GM18519 (cell line): ENCODE measurements at regions not wholly inside any gene's neighbourhood (a gene's known extent, or its start where the extent isn't known, plus 50 kb on each side); places are given as distances from the start of the nearest gene placed in this dataset.

ENCODE experiments used
- ATAC-seq: cut with Tn5 transposase; IDR thresholded peaks from one replicate; pipeline ENCODE4 v1.9.1; 2021; ENCODE audit warnings: mild to moderate bottlenecking, moderate library complexity; ENCODE audit not compliant: unreplicated experiment, low FRiP score

DNA sequence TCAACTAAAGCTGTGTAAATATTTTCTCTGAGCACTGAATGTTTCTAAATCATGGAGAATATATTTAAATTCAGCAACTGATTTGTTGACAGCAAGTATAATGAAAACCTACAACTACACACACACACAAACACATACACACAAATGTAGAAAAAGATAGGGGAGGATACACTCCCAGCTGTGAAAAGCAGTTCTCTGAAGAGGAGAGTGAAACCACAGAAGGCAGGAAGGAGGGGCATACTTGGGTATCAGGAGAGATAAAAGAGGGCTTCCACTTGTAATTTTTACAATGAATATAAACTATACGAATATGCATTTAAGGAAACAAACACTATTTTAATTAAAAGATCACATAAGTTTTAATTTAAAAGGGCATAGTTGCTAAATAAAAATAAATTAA, 227.8 kb upstream of the SLC24A2 start:
- ATAC-seq, result no peak

DNA sequence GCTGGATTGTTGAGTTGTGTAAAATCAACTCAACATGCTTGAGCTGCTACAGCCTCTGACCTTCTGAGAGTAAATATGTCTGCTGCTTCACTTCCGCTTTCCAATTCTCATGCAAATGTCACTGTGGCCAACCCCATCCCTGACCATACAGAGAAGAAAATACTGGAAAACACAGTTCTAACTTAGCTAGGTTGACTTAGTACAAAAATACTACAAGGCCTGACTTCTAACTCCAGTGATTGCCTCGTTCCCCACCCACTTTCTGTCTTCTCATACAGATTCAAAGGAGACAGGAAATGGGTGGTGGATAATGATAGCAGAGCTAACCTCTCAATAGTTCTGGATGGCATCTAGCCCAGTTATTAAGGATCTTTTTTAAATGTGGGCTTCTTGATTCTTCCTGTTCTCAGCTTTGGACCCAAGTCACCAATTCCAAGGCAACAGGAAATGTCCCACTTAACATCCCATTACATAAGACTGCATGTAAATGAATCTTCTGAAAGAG, 226.6 kb upstream of the SLC24A2 start:
- ATAC-seq, result no peak

DNA sequence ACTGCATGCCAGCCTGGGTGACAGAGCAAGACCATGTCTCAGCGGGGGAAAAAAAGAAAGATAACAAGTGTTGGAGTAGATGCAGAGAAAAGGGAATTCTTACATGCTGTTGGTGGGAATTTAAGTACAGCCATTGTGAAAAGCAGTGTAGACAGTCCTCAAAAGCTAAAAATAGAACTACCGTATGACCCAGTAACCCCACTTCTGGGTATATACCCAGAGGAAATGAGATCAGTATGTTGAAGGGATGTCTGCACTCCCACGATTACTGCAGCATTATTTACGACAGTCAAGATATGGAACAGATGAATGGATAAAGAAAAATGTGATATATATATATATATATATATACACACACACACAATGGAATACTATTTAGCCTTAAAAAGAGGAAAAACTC, 225.3 kb upstream of the SLC24A2 start:
- no peak for ATAC-seq

DNA sequence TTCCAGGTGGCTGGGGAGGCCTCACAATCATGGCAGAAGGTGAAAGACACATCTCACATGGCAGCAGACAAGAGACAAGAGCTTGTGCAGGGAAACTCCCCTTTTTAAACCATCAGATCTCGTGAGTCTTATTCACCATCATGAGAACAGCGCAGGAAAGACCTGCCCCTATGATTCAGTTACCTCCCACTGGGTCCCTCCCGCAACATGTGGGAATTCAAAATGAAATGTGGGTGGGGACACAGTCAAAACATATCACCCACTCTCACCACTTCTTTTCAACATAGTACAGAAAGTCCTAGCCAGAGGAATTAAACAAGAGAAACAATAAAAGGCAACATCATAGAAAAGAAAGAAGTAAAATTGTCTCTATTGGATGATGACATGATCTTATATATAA, 223.4 kb upstream of the SLC24A2 start:
- ATAC-seq, result no peak

DNA sequence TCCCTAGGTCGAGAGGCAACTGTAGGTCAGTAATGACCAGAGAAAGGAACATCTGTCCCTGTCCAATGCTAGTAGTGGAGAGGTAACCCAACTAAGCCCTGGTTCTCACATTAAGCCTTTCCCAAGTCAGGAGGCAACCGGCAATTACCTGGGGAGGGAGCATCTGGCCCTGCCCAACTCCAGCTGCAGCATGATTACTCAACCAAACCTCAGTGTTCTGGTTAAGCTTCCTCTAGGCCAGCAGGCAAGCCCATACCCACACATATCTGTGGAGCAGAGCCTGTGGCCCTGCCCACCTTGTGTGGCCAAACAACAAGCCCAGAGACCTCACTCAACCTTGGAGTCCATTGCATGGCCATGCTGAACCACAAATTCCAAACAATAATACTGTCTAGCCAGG, 220.8 kb upstream of the SLC24A2 start:
- no peak for ATAC-seq

DNA sequence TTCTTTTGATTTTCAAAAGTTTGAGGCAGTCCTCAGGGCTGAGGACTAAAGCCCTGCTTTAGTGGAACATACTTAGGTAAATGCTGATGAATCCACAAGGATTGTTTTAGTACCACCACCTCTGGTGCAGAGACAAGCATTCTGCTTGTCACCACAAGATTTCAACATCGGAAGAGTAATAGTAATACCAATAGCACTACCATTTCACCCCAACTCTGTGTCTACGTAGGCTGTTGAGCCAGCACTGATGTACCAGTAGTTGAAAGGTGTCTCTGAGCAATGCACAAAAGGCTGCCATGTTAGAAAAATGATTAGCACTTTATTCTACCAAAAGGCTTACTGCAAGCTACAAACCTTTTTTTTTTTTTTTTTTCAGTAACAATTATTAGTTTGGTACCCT, 213.2 kb upstream of the SLC24A2 start:
- ATAC-seq, result no peak

DNA sequence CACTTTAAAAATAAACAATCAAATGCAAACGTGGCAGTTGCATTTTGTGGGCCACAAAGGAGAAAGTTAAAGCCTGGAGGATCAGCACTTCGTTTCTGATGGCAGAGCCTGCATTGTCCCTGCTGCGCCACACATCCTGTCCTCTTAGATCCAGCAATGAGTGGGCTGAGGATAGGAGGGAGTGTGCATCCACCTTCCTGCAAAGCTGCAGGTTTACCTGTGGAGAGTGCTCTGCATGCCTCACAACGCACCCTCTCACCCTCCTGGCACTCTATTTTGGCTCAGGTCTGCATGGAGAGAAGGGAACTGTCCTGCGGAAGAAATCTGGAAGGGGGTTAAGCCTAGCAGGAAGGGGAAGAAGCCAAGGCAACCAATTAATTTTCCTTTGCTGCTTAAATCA, 212.2 kb upstream of the SLC24A2 start:
- no peak for ATAC-seq

DNA sequence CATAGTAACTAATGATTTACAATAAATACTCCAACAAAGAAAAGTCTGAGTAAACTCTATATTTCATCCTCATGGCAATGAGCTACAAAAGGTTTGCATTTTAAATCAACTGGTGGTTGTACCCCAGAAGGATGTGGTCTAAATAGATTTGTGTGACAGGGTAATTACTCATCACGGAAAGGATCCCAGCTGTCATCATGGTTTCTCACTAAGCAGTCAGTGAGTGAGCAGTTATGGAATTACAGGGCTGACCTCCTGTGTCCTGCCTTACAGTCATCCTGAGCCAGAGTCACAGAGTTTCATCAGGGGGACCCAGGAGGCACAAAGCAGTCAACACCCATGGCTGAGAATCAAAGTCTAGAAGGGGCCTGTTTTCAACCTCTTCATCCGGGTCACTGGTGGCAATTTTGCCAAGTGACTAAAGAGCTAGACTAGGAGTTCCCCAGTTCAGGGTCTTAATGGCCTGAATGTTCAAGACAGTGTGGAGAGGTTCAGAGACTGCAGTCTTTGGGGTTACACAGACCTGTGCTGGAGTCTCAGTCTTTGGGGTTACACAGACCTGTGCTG, 210.7 kb upstream of the SLC24A2 start:
- ATAC-seq, result peak; percentile 91

DNA sequence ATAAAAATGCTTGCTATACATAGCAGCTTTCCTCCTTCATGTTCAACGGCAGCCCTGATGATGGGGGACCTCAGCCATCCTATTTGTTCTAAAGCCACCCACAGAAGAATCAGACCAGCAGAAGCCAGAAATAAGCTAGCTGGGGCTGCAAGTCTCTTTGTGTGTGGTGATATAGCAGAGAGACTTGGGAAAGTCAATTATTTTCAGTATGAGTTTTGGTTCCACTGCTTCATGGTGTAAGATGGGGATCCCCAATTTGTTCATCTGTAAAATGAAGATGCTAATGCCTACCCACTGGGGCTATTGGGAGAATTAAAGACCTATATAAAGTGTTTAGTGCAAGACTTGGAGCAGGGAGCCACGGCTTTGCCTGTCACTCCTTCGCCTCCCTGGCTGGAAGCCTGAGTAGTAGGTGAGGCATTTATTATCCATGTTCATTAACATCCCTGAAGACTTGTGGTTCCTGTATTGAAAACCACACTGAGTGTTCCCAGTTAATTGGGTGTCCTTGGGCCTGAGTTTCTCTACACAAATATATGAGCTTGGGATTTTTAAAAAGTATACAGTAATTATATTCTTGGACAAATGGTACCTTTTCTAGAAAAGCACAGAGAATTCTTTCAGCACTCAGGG, 210.1 kb upstream of the SLC24A2 start:
- ATAC-seq, result peak; percentile 23

DNA sequence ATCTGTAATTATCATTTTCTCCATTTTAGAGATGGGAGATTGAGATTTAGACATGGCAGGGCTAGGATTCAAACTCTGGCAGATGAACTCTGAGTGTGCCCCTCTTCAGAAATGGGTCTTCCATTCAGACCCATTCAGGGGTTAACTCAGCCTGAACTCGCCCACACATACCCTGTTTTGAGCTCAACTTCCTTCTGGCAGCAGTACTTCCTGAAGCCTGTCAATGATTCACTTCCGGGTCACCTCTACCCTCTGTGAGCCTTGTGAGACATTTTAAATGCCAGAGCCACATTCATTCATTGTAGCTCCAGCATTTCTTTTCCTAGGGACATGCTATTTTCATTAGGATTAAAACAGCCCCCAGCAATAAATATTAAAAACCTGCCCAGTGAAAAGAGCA, 209.3 kb upstream of the SLC24A2 start:
- ATAC-seq, result no peak

DNA sequence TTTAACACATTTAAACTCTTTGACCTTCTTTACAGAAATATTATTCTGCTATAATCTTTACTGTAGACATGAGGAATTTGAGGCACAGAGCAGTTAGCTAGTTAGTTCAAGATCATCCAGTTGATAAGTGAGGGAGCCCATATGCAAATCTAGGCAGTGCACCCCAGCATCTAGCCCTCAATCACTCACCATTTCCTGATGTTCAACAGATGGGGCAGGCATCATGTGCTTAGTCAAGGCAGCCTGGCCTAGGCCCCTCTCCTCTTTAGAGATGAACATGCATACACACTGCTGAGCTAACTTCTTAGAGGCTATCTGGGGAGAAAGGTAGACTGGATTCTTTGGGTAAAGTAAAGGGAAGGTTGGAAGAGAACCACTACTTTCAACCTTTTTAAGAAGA, 206.8 kb upstream of the SLC24A2 start:
- ATAC-seq, result no peak

DNA sequence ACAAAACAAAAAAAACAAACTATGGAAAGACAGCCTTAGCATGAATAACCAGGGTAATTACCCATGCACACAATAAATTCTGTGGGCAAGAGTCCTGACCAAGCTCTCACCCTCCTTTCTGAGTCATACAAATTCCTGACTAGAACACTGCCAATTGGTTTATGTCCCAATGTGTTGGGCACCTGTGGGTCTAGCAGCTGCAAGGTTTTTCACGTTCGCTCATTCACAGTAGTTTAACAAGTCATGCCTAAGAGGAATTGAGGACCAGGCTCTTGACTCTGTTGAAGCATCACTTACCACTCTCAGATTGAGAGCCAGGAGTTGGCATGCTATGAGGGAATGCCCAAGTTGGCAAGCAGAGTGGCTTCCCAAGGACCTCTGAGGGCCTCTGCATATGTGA, 205.5 kb upstream of the SLC24A2 start:
- ATAC-seq, result no peak

DNA sequence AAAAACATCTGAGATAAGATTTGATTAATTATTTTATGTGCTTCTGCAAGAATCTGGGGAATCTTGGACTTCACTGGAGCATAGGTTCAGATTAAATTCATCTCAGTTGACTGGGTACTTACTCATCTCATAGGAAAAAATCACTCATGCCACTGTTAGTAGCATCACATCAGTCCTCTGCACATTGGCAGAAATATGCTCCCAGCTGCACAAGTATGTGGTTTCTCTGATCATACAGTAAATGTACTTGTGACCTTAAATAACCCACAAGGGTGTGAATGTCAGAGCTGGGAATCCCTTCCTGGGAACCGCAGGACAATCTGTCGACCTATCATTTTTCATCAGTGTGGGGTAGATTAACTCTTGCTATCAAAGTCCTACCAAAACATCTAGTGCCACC, 203.7 kb upstream of the SLC24A2 start:
- no peak for ATAC-seq

DNA sequence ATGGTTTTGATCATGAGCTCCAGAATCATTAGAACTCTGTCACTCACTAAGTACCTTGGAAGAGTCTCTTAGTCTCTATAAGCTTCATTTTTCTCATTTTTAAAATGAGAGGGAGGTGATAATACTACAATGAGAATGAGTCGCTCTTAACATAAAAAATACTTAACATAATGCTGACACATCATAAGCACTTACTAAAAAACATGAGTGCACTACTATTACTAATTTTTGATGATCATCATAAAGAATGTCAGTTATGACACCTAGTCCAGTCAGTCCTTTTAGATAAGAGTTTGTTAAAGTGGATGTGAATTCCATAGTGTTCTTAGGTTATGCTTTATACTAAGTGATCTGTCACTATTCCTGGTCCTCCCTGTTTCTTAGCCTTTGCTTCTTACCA, 200.4 kb upstream of the SLC24A2 start:
- ATAC-seq, result no peak

DNA sequence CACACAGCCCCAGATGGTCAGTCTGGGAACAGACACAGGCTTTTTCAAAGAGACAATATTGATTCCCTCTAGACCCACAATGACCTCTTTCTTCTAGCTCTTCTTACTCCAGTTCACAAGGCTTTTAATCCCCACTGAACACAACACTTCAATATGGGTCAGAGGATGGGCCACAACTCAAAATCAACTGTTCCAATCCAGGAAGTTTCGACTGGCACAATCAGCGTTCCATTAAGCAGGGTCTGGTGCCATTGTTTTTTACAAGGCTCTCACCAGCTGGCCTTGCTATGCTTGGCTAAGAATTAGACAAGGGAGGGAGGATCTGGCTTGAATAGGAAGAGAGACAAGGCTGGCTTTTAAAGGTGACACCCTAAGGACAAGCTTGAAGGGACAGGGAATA, 199.4 kb upstream of the SLC24A2 start:
- no peak for ATAC-seq

DNA sequence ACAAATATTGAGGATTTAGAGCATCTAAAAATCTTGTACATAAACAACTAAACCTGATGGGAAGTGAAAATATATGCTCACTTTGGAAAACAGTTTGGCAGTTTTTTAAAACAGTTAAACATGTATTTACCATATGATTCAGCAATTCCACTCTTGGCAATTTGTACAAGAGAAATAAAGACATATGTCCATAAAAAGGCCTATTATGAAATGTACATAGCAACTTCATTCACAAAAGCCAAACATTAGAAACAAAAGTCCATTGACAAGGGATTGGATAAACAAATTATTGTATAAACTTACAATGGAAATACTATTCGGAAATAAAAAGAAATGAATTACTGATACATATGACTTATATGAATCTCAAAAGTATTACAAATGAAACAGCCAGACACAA, 196.2 kb upstream of the SLC24A2 start:
- no peak for ATAC-seq

DNA sequence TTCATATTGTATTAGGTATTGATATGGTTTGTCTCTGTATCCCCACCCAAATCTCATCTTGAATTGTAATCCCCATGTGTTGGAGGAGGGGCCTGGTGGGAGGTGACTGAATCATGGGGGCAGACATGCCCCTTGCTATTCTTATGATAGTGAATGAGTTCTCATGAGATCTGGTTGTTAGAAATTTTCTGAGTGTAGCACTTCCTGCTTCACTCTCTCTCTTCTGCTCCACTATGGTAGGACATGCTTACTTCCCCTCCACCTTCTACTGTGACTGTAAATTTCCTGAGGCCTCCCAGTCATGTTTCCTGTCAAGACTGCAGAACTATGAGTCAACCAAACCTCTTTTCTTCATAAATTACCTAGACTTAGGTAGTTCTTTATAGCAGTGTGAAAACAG, 187.4 kb upstream of the SLC24A2 start:
- ATAC-seq, result peak; percentile 71

DNA sequence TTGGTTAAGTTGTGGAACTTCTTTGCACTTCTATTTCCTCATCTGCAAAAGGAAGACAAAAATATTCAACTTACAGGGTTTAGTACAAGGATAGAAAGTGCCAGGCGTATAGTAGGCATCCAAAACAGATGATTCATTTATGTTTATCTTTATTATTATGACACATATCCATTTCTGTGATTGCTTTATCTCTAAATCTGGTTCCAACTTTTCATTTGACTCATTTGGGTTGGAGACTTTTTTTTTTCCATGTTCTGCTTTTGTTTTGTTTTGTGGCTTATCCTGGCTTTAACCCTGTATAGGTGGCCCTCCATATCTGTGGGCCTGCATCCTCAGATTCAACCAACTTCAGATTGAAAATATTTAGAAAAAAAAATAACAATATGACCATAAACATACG, 186.7 kb upstream of the SLC24A2 start:
- no peak for ATAC-seq

DNA sequence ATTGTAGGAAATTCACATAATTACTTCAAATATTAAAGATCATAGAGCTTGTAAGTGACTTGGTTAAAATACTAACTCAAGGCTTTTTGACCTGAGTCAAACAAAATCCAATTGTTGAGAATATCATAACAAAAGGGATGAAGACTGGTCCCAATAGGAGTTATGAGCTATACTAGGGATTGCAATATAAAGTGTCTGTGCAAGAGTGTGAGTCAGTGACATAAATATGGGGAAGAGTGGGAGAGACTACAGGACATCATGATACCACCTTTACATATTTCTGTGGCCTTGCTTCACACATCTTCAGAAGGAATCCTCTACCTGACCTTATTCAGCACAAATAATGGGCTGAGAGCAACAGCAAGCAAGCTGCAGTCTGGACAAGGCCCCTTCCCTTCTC, 180.9 kb upstream of the SLC24A2 start:
- ATAC-seq, result no peak

DNA sequence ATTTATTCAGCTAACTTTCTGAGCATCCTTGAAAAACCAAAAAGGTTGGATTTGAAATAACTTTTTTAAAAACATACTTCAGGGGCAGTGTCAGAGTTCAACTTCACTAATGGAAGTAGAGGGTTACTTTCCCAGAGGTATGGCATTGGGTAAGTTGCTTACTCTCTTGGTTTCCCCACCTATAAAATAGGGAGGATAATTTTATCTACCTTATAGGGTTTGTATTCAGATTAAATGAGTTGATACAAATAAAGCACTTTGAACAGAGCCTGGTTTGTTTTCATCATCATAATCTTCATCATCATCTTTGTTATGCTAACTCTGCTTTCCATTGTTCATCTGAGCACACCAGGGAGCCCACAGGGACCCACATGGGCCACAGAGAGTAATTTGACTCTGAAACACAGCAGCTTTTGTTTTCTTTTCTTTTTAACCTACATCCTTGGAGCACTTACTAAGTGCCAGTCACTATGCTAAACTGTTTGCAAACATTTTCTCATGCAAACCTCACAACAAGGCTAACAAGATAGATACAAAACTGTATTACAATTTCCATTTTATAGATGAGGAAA, 179.1 kb upstream of the SLC24A2 start:
- ATAC-seq, result no peak

DNA sequence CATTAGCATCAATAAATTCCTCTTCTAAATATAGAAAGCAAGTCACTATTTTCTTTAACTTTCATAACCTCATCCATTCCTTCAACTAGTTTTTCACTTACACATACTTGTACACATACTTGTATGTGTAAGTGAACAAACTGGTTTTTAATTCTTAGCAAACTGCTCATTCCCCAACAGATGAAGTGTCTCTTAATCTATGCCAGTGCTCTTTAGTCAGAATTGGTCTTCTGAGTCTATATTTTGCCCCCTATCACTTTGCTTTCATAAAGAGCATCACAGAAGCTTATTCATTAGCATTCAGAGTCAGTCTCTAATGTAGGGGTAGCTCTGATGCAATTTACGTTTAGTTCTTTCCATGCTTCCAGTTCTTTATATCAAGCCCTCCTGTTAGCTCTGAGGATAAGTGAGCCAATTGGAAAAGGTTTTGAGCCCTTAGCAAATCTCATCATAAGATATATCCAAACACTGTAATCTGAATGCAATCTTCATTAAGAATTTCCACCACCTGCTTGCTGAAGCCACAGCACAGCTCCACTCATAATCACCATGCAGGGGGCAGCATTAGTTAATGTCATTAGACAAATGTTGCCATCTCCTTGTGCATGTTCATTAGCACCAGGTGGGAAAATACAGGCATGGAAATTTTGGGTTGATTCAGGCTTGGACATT, 178.5 kb upstream of the SLC24A2 start:
- ATAC-seq, result no peak

DNA sequence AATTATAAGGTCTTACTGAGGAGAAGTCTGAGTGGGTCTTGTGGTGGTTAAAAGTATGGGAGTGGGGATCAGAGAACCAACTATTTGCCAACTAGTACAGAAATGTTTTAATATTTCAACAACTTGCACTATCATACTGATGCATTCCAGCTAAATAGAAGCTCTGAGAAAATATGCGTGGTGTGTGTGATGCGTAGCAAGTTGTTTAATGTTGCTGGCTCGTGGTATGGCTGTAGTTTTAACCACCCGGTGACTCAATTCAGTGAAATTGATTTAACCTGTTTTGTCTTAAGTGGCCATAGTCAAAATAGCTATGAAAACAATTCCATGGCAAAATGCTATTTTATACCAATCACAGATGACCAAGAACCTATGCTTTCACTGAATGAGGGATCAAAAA, 176.5 kb upstream of the SLC24A2 start:
- no peak for ATAC-seq
